Adrenal gland (tissue), 5 donors: ENCODE measurements at regions not wholly inside any gene's neighbourhood (a gene's known extent, or its start where the extent isn't known, plus 50 kb on each side); places are given as distances from the start of the nearest gene placed in this dataset.

Source experiments
- POLR2A ChIP-seq, 2 donors: fragments of 450-650 bp; IDR thresholded peaks; one replicate each; pipeline ENCODE4 v1.6.1; 2017; ENCODE audit warnings: antibody characterized with exemption in 2 of 2, mild to moderate bottlenecking in 2 of 2, moderate library complexity in 1 of 2
- TF ChIP-seq, protein P1 (sequence below), 6 experiments: fragments of 450-650 bp in 4 of 6; fragments of 200-600 bp in 2 of 6; sonication (generic) in 1 of 6; IDR thresholded peaks; 1 replicate in 5 of 6; 2 replicates in 1 of 6; pipeline versions ENCODE4 v1.5.1 to v1.8.0; 2016 to 2021; ENCODE audit warnings: antibody characterized with exemption in 6 of 6, mild to moderate bottlenecking in 2 of 6, moderate library complexity in 1 of 6
- donor health status: DM: no; HTN: no; CAD: no.

DNA sequence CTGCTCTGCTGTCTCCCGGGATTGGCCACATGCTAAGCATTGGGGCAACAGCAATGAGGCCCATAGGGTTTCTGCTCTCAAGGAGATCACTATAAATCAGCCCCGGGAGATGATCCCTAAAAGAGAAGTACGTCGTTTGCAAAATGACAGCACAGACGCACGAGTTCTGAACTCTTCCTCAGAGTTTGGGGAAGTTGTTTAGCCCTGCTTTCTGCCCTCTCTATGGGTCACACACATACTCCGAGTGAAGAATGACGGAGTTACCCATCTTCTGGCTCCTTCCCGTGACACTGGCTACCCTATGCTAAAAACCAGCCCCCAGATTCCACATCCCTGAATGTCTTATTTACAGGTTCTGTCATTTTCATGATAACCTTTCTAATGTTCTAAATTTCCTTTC lies 258.0 kb upstream of the PLEKHG7 start:
- TF ChIP-seq, protein P1, sequence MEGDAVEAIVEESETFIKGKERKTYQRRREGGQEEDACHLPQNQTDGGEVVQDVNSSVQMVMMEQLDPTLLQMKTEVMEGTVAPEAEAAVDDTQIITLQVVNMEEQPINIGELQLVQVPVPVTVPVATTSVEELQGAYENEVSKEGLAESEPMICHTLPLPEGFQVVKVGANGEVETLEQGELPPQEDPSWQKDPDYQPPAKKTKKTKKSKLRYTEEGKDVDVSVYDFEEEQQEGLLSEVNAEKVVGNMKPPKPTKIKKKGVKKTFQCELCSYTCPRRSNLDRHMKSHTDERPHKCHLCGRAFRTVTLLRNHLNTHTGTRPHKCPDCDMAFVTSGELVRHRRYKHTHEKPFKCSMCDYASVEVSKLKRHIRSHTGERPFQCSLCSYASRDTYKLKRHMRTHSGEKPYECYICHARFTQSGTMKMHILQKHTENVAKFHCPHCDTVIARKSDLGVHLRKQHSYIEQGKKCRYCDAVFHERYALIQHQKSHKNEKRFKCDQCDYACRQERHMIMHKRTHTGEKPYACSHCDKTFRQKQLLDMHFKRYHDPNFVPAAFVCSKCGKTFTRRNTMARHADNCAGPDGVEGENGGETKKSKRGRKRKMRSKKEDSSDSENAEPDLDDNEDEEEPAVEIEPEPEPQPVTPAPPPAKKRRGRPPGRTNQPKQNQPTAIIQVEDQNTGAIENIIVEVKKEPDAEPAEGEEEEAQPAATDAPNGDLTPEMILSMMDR (IDR thresholded peaks at IDR 0.05), result no peak
- TF ChIP-seq POLR2A (IDR thresholded peaks at IDR 0.05), result no peak
